ENCODE measurements at regions not wholly inside any gene's neighbourhood (a gene's known extent, or its start where the extent isn't known, plus 50 kb on each side); places are given as distances from the start of the nearest gene placed in this dataset.
"Not testable (repeated sequence)": the region's sequence is repeated elsewhere in the genome, so short reads cannot be mapped to it uniquely, and the experiment has no call there.

DNA sequence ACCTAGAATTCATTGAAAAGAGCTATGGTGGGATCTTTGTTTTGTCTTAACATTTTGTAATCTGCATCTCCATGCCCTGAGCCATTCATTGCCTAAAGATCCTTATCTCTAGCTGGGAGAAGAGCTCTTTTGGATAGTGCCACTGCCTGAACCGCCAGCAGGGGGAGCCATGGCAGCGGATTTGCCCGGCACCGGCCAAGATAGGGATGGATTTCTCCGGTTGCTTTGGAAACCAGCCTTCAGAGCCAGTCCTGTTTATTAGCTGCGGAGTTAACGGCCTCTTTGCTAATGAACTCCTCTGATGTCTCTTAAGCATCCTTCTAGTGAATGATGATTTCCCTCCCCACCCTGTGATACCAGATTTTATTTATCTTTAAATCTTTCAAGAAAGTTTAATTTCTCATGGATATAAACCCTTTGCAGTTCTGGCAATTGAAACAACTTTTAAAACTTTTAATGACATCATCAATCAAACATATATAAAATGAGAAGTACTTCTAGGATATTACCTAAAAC lies 58.2 kb upstream of the LYZL2 start:
- no peaks in the 10 kb centered on the region for H3K36me3 Mint-ChIP-seq (ENCODE audit: low read depth)
- H3K9me3 Mint-ChIP-seq, result no peaks in the 10 kb centered on the region
- no peaks in the 10 kb centered on the region for H3K9me3 ChIP-seq (ENCODE audit: control insufficient read depth, low read length)
- peak; percentile 97 for DNase-seq
- no peaks in the 10 kb centered on the region for H3K36me3 ChIP-seq (ENCODE audit: control insufficient read depth, insufficient read depth, low read length)
- H3K4me1 ChIP-seq (ENCODE audit: control insufficient read depth, insufficient read depth, low read length), result no peaks in the 10 kb centered on the region
- H3K27me3 ChIP-seq (ENCODE audit: control insufficient read depth, insufficient read depth, low read length, poor library complexity, severe bottlenecking), result no peaks in the 10 kb centered on the region
- H3K4me1 Mint-ChIP-seq, result peaks cover 4% of the 10 kb centered on the region
- peak; percentile 96 for TF ChIP-seq CTCF (conservative IDR thresholded peaks at IDR 0.05)
- no peak overlapping the region for H3K9ac ChIP-seq (ENCODE audit: extremely low read depth, low read length, poor library complexity, severe bottlenecking)
- peaks cover 13% of the 10 kb centered on the region for H3K27me3 Mint-ChIP-seq (ENCODE audit: insufficient read depth)
- H3K27ac ChIP-seq (ENCODE audit: low read depth, low read length), result no peak overlapping the region
- no peak overlapping the region for H3K4me3 ChIP-seq (ENCODE audit: low read length)
- 5% methylated on average over 6 to 7 of the region's 7 CpGs for WGBS, 2 experiments (ENCODE audit: insufficient coverage in 1 of 2, insufficient read length in 1 of 2)
- H3K27ac Mint-ChIP-seq, result no peak overlapping the region
- no peak overlapping the region for H3K4me3 Mint-ChIP-seq

- Mint-ChIP-seq H3K27me3 (ENCODE audit: insufficient read depth) (peaks cover 13% of the 10 kb centered on the region), H3K9me3 (no peaks in the 10 kb centered on the region), H3K4me3 (no peak overlapping the region), H3K4me1 (peaks cover 4% of the 10 kb centered on the region), H3K27ac (no peak overlapping the region), H3K36me3 (ENCODE audit: low read depth) (no peaks in the 10 kb centered on the region)
- H3K27ac ChIP-seq (ENCODE audit: low read depth, low read length), result no peak overlapping the region
- no peak overlapping the region for H3K9ac ChIP-seq (ENCODE audit: extremely low read depth, low read length, poor library complexity, severe bottlenecking)
- no peak for TF ChIP-seq CTCF (conservative IDR thresholded peaks at IDR 0.05)
- no peaks in the 10 kb centered on the region for H3K36me3 ChIP-seq (ENCODE audit: control insufficient read depth, insufficient read depth, low read length)
- no peak for DNase-seq
- WGBS, 2 experiments (ENCODE audit: insufficient coverage in 1 of 2, insufficient read length in 1 of 2), result 82 to 89% methylated on average over 2 to 3 of the region's 3 CpGs
- H3K4me1 ChIP-seq (ENCODE audit: control insufficient read depth, insufficient read depth, low read length), result no peaks in the 10 kb centered on the region
- no peaks in the 10 kb centered on the region for H3K9me3 ChIP-seq (ENCODE audit: control insufficient read depth, low read length)
- H3K27me3 ChIP-seq (ENCODE audit: control insufficient read depth, insufficient read depth, low read length, poor library complexity, severe bottlenecking), result no peaks in the 10 kb centered on the region
- no peak overlapping the region for H3K4me3 ChIP-seq (ENCODE audit: low read length)
These were observed 57.2 kb upstream of the LYZL2 start for GRCh38 chr10:30686708-30687107.

DNA sequence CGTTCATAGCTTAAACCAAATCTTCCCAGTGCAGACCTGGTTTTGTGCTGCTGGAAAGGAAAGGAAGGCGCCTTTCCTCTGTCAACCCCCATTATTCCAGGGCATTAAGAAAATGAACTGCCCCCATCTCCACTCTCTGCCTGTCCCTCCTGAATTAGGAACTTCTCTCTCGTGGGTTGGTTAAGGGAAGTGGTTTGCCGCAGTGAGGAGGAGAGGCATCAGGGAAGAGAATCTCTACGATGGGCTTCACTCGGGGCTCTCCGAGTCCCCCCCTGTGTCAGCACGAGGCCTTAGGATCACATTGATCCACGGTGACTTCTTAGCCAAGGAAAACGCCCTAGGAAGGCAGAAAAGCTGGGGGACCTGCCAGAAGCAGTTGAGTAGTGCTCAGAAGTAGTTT lies 53.9 kb upstream of the LYZL2 start:
- no peaks in the 10 kb centered on the region for H3K9me3 ChIP-seq (ENCODE audit: control insufficient read depth, low read length)
- Mint-ChIP-seq H3K27ac (no peak overlapping the region), H3K4me1 (peaks cover 4% of the 10 kb centered on the region), H3K4me3 (no peak overlapping the region), H3K36me3 (ENCODE audit: low read depth) (no peaks in the 10 kb centered on the region), H3K9me3 (peaks cover 3% of the 10 kb centered on the region), H3K27me3 (ENCODE audit: insufficient read depth) (peaks cover 13% of the 10 kb centered on the region)
- no peaks in the 10 kb centered on the region for H3K27me3 ChIP-seq (ENCODE audit: control insufficient read depth, insufficient read depth, low read length, poor library complexity, severe bottlenecking)
- TF ChIP-seq CTCF (conservative IDR thresholded peaks at IDR 0.05), result no peak
- 91 to 96% methylated on average over 9 to 10 of the region's 10 CpGs for WGBS, 2 experiments (ENCODE audit: insufficient coverage in 1 of 2, insufficient read length in 1 of 2)
- H3K27ac ChIP-seq (ENCODE audit: low read depth, low read length), result no peak overlapping the region
- H3K9ac ChIP-seq (ENCODE audit: extremely low read depth, low read length, poor library complexity, severe bottlenecking), result no peak overlapping the region
- H3K36me3 ChIP-seq (ENCODE audit: control insufficient read depth, insufficient read depth, low read length), result no peaks in the 10 kb centered on the region
- DNase-seq, result no peak
- H3K4me1 ChIP-seq (ENCODE audit: control insufficient read depth, insufficient read depth, low read length), result no peaks in the 10 kb centered on the region
- H3K4me3 ChIP-seq (ENCODE audit: low read length), result no peak overlapping the region

DNA sequence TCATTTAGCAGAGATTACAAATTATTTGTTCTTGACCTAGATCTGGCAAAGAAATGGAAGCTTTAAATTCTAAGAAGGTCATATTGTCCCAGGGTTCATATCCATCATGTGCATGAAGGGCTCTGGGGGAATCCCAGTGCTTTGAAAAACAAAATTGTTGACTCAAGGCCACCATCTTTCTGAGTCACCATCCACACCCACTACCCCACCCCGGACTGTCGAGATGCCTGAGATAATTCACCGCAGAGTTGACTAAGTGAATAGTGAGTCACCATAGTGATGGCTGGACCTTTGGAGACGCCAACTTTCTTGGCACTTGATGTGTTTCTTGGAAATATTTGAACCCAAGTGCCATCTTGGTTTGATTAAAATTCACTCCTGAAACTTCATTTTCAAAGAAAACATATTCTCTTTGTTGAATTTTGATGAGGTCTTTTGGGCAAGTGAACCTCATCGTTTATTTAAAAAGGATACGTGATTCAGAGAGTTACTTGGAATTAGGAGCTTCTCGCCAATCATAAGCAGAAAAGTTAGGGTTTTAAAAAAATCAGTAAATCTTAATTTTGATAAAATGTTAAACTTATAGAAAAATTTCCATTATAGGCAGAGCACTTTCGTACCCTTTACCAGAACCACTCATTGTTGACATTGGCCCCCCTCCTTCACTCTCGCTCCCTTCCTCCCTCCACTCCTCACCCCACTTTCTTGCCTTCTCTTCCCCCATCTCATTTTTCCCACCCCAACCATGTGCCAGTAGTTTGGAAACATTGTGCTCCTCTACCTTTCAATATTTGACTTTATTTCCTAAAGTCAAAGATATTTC lies 53.0 kb upstream of the LYZL2 start:
- H3K9me3 Mint-ChIP-seq; H3K9me3 ChIP-seq (ENCODE audit: control insufficient read depth, low read length); DNase-seq; H3K4me3 ChIP-seq (ENCODE audit: low read length); H3K27ac ChIP-seq (ENCODE audit: low read depth, low read length); H3K4me3 Mint-ChIP-seq; H3K27ac Mint-ChIP-seq; H3K36me3 ChIP-seq (ENCODE audit: control insufficient read depth, insufficient read depth, low read length); H3K36me3 Mint-ChIP-seq (ENCODE audit: low read depth); H3K4me1 Mint-ChIP-seq; H3K27me3 ChIP-seq (ENCODE audit: control insufficient read depth, insufficient read depth, low read length, poor library complexity, severe bottlenecking); H3K4me1 ChIP-seq (ENCODE audit: control insufficient read depth, insufficient read depth, low read length); H3K9ac ChIP-seq (ENCODE audit: extremely low read depth, low read length, poor library complexity, severe bottlenecking): not testable (repeated sequence)
- 89 to 95% methylated on average over 5 to 7 of the region's 9 CpGs for WGBS, 2 experiments (ENCODE audit: insufficient coverage in 1 of 2, insufficient read length in 1 of 2)
- peaks cover 13% of the 10 kb centered on the region for H3K27me3 Mint-ChIP-seq (ENCODE audit: insufficient read depth)

All from endodermal cell (in vitro differentiated cells).